DND-41 (cell line): ENCODE measurements at regions not wholly inside any gene's neighbourhood (a gene's known extent, or its start where the extent isn't known, plus 50 kb on each side); places are given as distances from the start of the nearest gene placed in this dataset.

Source experiments
- EZH2 ChIP-seq: IDR thresholded peaks from 3 replicates; pipeline ENCODE4 v1.6.1; 2012; ENCODE audit warnings: borderline replicate concordance, low read depth, mild to moderate bottlenecking, moderate library complexity, low read length, inconsistent platforms; ENCODE audit not compliant: severe bottlenecking
- TF ChIP-seq, protein P1 (sequence below): IDR thresholded peaks from 2 replicates; pipeline ENCODE4 v1.5.1; 2012; ENCODE audit warnings: borderline replicate concordance, low read length, moderate library complexity, mild to moderate bottlenecking; ENCODE audit not compliant: poor library complexity, severe bottlenecking; ENCODE audit errors: extremely low read depth

DNA sequence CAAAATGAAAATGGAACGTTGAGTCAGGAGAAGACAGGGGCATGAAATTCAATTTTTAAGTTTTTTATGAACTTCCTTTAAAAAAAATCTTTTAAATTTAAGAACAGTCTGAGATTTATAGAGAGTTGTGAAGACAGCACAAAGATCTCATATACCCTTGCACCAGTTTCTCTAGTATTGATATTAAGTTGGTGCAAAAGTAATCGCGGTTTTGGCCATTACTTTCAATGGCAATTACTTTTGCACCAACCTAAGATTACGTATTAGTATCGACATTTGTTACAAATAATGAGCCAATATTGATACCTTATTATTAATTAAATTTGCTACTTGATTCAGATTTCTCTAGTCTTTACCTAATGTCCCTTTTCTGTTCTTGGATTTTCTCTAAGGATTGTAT is 684.4 kb upstream of the CDH8 start:
- TF ChIP-seq, protein P1, sequence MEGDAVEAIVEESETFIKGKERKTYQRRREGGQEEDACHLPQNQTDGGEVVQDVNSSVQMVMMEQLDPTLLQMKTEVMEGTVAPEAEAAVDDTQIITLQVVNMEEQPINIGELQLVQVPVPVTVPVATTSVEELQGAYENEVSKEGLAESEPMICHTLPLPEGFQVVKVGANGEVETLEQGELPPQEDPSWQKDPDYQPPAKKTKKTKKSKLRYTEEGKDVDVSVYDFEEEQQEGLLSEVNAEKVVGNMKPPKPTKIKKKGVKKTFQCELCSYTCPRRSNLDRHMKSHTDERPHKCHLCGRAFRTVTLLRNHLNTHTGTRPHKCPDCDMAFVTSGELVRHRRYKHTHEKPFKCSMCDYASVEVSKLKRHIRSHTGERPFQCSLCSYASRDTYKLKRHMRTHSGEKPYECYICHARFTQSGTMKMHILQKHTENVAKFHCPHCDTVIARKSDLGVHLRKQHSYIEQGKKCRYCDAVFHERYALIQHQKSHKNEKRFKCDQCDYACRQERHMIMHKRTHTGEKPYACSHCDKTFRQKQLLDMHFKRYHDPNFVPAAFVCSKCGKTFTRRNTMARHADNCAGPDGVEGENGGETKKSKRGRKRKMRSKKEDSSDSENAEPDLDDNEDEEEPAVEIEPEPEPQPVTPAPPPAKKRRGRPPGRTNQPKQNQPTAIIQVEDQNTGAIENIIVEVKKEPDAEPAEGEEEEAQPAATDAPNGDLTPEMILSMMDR, result no peak
- no peak for TF ChIP-seq EZH2
